K562 (cell line): ENCODE measurements at regions not wholly inside any gene's neighbourhood (a gene's known extent, or its start where the extent isn't known, plus 50 kb on each side); places are given as distances from the start of the nearest gene placed in this dataset.

Experiments used
- EGR1 ChIP-seq: fragments of 450-650 bp; conservative IDR thresholded peaks from 2 replicates; pipeline ENCODE4 v1.6.1; 2017; ENCODE audit warnings: mild to moderate bottlenecking
- HMG20B ChIP-seq: fragments of 250-450 bp; sonication (Bioruptor Pico); IDR thresholded peaks from 2 replicates; pipeline ENCODE4 v1.5.0; 2021; ENCODE audit warnings: mild to moderate bottlenecking

- TF ChIP-seq EGR1 (no peak), HMG20B (CRISPR knock-in tag) (no peak)
Measured at GRCh38 chr16:50468749-50469078, 79.5 kb upstream of the NKD1 start.
